Activated CD4-positive, alpha-beta memory T cell treated with anti-CD3 and anti-CD28 coated beads for 36 hours (primary cell): ENCODE measurements at regions not wholly inside any gene's neighbourhood (a gene's known extent, or its start where the extent isn't known, plus 50 kb on each side); places are given as distances from the start of the nearest gene placed in this dataset.

ENCODE experiments used
- CTCF ChIA-PET: fragments of 350-600 bp; sonication (Branson Sonifier 250); formaldehyde crosslinking; loops from one replicate; lab custom pipeline; 2021; ENCODE audit warnings: antibody characterized with exemption, inconsistent platforms; lab: Charles Lee
- POLR2A ChIA-PET: fragments of 350-600 bp; sonication (Branson Sonifier 250); formaldehyde crosslinking; loops from one replicate; lab custom pipeline; 2021; ENCODE audit warnings: antibody characterized with exemption; lab: Charles Lee
- DNase-seq: peaks from one replicate; pipeline ENCODE4 v3.0.0-alpha.2; 2020
- H3K27ac Mint-ChIP-seq: one replicate; pipeline ENCODE4 v1.8.0; 2021; ENCODE audit warnings: mixed read lengths
- H3K27me3 Mint-ChIP-seq: one replicate; pipeline ENCODE4 v1.8.0; 2021; ENCODE audit warnings: mixed read lengths
- H3K36me3 Mint-ChIP-seq: one replicate; pipeline ENCODE4 v1.8.0; 2021; ENCODE audit warnings: mixed read lengths
- H3K4me1 Mint-ChIP-seq: one replicate; pipeline ENCODE4 v1.8.0; 2021; ENCODE audit warnings: low read depth, mixed read lengths
- H3K4me3 Mint-ChIP-seq: one replicate; pipeline ENCODE4 v1.8.0; 2021; ENCODE audit warnings: mild to moderate bottlenecking, mixed read lengths
- H3K9me3 Mint-ChIP-seq: one replicate; pipeline ENCODE4 v1.8.0; 2021; ENCODE audit warnings: mixed read lengths
- intact Hi-C: fragments of 100-400 bp; cut with micrococcal nuclease; formaldehyde crosslinking; loops from one replicate; pipeline ENCODE4 v1.15.1; 2023

GRCh38 chr4:45368832-45369231 lies 642.5 kb upstream of the GNPDA2 start:
- no peak overlapping the region for H3K4me3 Mint-ChIP-seq
- POLR2A ChIA-PET: no interaction called here
- H3K9me3 Mint-ChIP-seq: peaks cover 10% of the 10 kb centered on the region
- DNase-seq: no peak
- H3K36me3 Mint-ChIP-seq: no peaks in the 10 kb centered on the region
- CTCF ChIA-PET: no interaction called here
- no peaks in the 10 kb centered on the region for H3K4me1 Mint-ChIP-seq
- no peak overlapping the region for H3K27ac Mint-ChIP-seq
- no peaks in the 10 kb centered on the region for H3K27me3 Mint-ChIP-seq
- intact Hi-C loops: no loop called here

GRCh38 chr4:45363931-45364330 lies 637.6 kb upstream of the GNPDA2 start:
- CTCF ChIA-PET: interaction anchor here (0.5 kb wide), 1 partner anchor 1107 kb away, joined by 3 read pairs; no protein-coding TSS in a partner anchor
- POLR2A ChIA-PET: no interaction called here
- no peak for DNase-seq
- intact Hi-C loops: no loop called here
- no peak overlapping the region for H3K4me3 Mint-ChIP-seq
- peaks cover 19% of the 10 kb centered on the region for H3K9me3 Mint-ChIP-seq
- H3K36me3 Mint-ChIP-seq: peaks cover 2% of the 10 kb centered on the region
- no peaks in the 10 kb centered on the region for H3K27me3 Mint-ChIP-seq
- no peak overlapping the region for H3K27ac Mint-ChIP-seq
- H3K4me1 Mint-ChIP-seq: no peaks in the 10 kb centered on the region

GRCh38 chr4:45358573-45359506 lies 632.5 kb upstream of the GNPDA2 start:
- H3K4me3 Mint-ChIP-seq: no peak overlapping the region
- H3K4me1 Mint-ChIP-seq: no peaks in the 10 kb centered on the region
- H3K36me3 Mint-ChIP-seq: peaks cover 2% of the 10 kb centered on the region
- peaks cover 27% of the 10 kb centered on the region for H3K9me3 Mint-ChIP-seq
- H3K27me3 Mint-ChIP-seq: no peaks in the 10 kb centered on the region
- intact Hi-C loops: no loop called here
- ChIA-PET CTCF (no interaction called here), POLR2A (no interaction called here)
- DNase-seq: no peak
- H3K27ac Mint-ChIP-seq: no peak overlapping the region

GRCh38 chr4:45353161-45353560 lies 626.8 kb upstream of the GNPDA2 start:
- Mint-ChIP-seq H3K4me1 (no peaks in the 10 kb centered on the region), H3K27ac (no peak overlapping the region), H3K4me3 (no peak overlapping the region), H3K27me3 (no peaks in the 10 kb centered on the region), H3K36me3 (no peaks in the 10 kb centered on the region), H3K9me3 (peaks cover 11% of the 10 kb centered on the region)
- intact Hi-C loops: no loop called here
- POLR2A ChIA-PET: no interaction called here
- CTCF ChIA-PET: no interaction called here
- no peak for DNase-seq

- H3K9me3 Mint-ChIP-seq: peaks cover 16% of the 10 kb centered on the region
- intact Hi-C loops: no loop called here
- H3K36me3 Mint-ChIP-seq: no peaks in the 10 kb centered on the region
- POLR2A ChIA-PET: no interaction called here
- H3K27ac Mint-ChIP-seq: no peak overlapping the region
- CTCF ChIA-PET: no interaction called here
- H3K4me1 Mint-ChIP-seq: no peaks in the 10 kb centered on the region
- H3K27me3 Mint-ChIP-seq: no peaks in the 10 kb centered on the region
- DNase-seq: no peak
- H3K4me3 Mint-ChIP-seq: no peak overlapping the region
Measured at GRCh38 chr4:45350438-45350837, 624.1 kb upstream of the GNPDA2 start.

GRCh38 chr4:45349859-45350258 lies 623.5 kb upstream of the GNPDA2 start:
- CTCF ChIA-PET: no interaction called here
- Mint-ChIP-seq H3K9me3 (peaks cover 19% of the 10 kb centered on the region), H3K4me3 (no peak overlapping the region), H3K36me3 (no peaks in the 10 kb centered on the region), H3K27me3 (no peaks in the 10 kb centered on the region), H3K27ac (no peak overlapping the region), H3K4me1 (no peaks in the 10 kb centered on the region)
- POLR2A ChIA-PET: no interaction called here
- intact Hi-C loops: no loop called here
- no peak for DNase-seq

- intact Hi-C loops: no loop called here
- peaks cover 15% of the 10 kb centered on the region for H3K9me3 Mint-ChIP-seq
- no peak overlapping the region for H3K27ac Mint-ChIP-seq
- no peaks in the 10 kb centered on the region for H3K36me3 Mint-ChIP-seq
- POLR2A ChIA-PET: no interaction called here
- no peaks in the 10 kb centered on the region for H3K27me3 Mint-ChIP-seq
- CTCF ChIA-PET: no interaction called here
- H3K4me1 Mint-ChIP-seq: no peaks in the 10 kb centered on the region
- H3K4me3 Mint-ChIP-seq: no peak overlapping the region
- DNase-seq: no peak
Measured at GRCh38 chr4:45346816-45347435, 620.6 kb upstream of the GNPDA2 start.

GRCh38 chr4:45345558-45345957 lies 619.2 kb upstream of the GNPDA2 start:
- Mint-ChIP-seq H3K4me1 (no peaks in the 10 kb centered on the region), H3K36me3 (no peaks in the 10 kb centered on the region), H3K9me3 (peaks cover 13% of the 10 kb centered on the region), H3K4me3 (no peak overlapping the region), H3K27me3 (no peaks in the 10 kb centered on the region), H3K27ac (no peak overlapping the region)
- POLR2A ChIA-PET: no interaction called here
- no peak for DNase-seq
- intact Hi-C loops: no loop called here
- CTCF ChIA-PET: no interaction called here

- no peaks in the 10 kb centered on the region for H3K27me3 Mint-ChIP-seq
- ChIA-PET CTCF (no interaction called here), POLR2A (no interaction called here)
- intact Hi-C loops: no loop called here
- DNase-seq: no peak
- H3K4me3 Mint-ChIP-seq: no peak overlapping the region
- H3K9me3 Mint-ChIP-seq: peaks cover 10% of the 10 kb centered on the region
- H3K4me1 Mint-ChIP-seq: no peaks in the 10 kb centered on the region
- H3K27ac Mint-ChIP-seq: no peak overlapping the region
- no peaks in the 10 kb centered on the region for H3K36me3 Mint-ChIP-seq
Measured at GRCh38 chr4:45331802-45332201, 605.4 kb upstream of the GNPDA2 start.

GRCh38 chr4:45327544-45327943 lies 601.2 kb upstream of the GNPDA2 start:
- H3K4me1 Mint-ChIP-seq: no peaks in the 10 kb centered on the region
- POLR2A ChIA-PET: no interaction called here
- intact Hi-C loops: no loop called here
- H3K27me3 Mint-ChIP-seq: no peaks in the 10 kb centered on the region
- peaks cover 16% of the 10 kb centered on the region for H3K9me3 Mint-ChIP-seq
- H3K36me3 Mint-ChIP-seq: no peaks in the 10 kb centered on the region
- no peak for DNase-seq
- CTCF ChIA-PET: no interaction called here
- no peak overlapping the region for H3K27ac Mint-ChIP-seq
- H3K4me3 Mint-ChIP-seq: no peak overlapping the region

- H3K9me3 Mint-ChIP-seq: peaks cover 10% of the 10 kb centered on the region
Measured at GRCh38 chr4:45324455-45325417, 598.4 kb upstream of the GNPDA2 start.

GRCh38 chr4:45323453-45324058 lies 597.2 kb upstream of the GNPDA2 start:
- Mint-ChIP-seq H3K36me3 (no peaks in the 10 kb centered on the region), H3K27ac (no peak overlapping the region), H3K9me3 (peaks cover 10% of the 10 kb centered on the region), H3K4me1 (no peaks in the 10 kb centered on the region), H3K4me3 (no peak overlapping the region), H3K27me3 (no peaks in the 10 kb centered on the region)
- CTCF ChIA-PET: no interaction called here
- intact Hi-C loops: no loop called here
- no peak for DNase-seq
- POLR2A ChIA-PET: no interaction called here

More at GRCh38 chr4:45324455-45325417, 598.4 kb upstream of the GNPDA2 start:
- H3K27ac Mint-ChIP-seq: no peak overlapping the region
- intact Hi-C loops: no loop called here
- H3K4me3 Mint-ChIP-seq: no peak overlapping the region
- no peaks in the 10 kb centered on the region for H3K27me3 Mint-ChIP-seq
- POLR2A ChIA-PET: no interaction called here
- CTCF ChIA-PET: no interaction called here
- H3K4me1 Mint-ChIP-seq: no peaks in the 10 kb centered on the region
- no peak for DNase-seq
- H3K36me3 Mint-ChIP-seq: no peaks in the 10 kb centered on the region
